OCI-LY3 (cell line): ENCODE measurements at regions not wholly inside any gene's neighbourhood (a gene's known extent, or its start where the extent isn't known, plus 50 kb on each side); places are given as distances from the start of the nearest gene placed in this dataset.

Experiments used
- H2AFZ ChIP-seq: fragments of 200-600, 300-600 bp; shearing (Covaris generic); 2 replicates; pipeline ENCODE4 v1.6.0; 2014; ENCODE audit warnings: antibody characterized with exemption, low read depth, low read length
- H3K27ac ChIP-seq: fragments of 200-600, 300-600 bp; sonication (generic); 2 replicates; pipeline ENCODE4 v1.5.1; 2014; ENCODE audit warnings: mild to moderate bottlenecking, low read length, moderate library complexity, mixed read lengths
- H3K27me3 ChIP-seq: fragments of 200-600, 300-600 bp; sonication (generic); 2 replicates; pipeline ENCODE4 v1.6.1; 2014; ENCODE audit warnings: low read depth, low read length, mixed read lengths
- H3K36me3 ChIP-seq: fragments of 200-600, 300-600 bp; sonication (generic); replicated peaks from 2 replicates; pipeline ENCODE3; 2014; ENCODE audit warnings: low read depth, low read length, mixed read lengths
- H3K4me1 ChIP-seq: fragments of 300-600, 200-600 bp; sonication (generic); 2 replicates; pipeline ENCODE4 v1.6.1; 2014; ENCODE audit warnings: low read length, mixed read lengths
- H3K4me2 ChIP-seq: fragments of 200-600, 300-600 bp; sonication (generic); 2 replicates; pipeline ENCODE4 v1.6.1; 2014; ENCODE audit warnings: low read length, mixed read lengths
- H3K4me3 ChIP-seq: fragments of 300-600, 200-600 bp; sonication (generic); 2 replicates; pipeline ENCODE4 v1.5.1; 2014; ENCODE audit warnings: antibody characterized with exemption, mild to moderate bottlenecking, low read length, moderate library complexity
- H3K79me2 ChIP-seq: fragments of 300-600, 200-600 bp; shearing (Covaris generic); 2 replicates; pipeline ENCODE4 v1.6.1; 2014; ENCODE audit warnings: mild to moderate bottlenecking, low read length, mixed read lengths
- H3K9ac ChIP-seq: fragments of 300-600, 200-600 bp; shearing (Covaris generic); 2 replicates; pipeline ENCODE4 v1.6.0; 2014; ENCODE audit warnings: mild to moderate bottlenecking, low read length, moderate library complexity
- H3K9me3 ChIP-seq: fragments of 200-600, 300-600 bp; shearing (Covaris generic); 2 replicates; pipeline ENCODE4 v1.6.1; 2014; ENCODE audit warnings: low read length, mixed read lengths; ENCODE audit not compliant: insufficient read depth
- H4K20me1 ChIP-seq: fragments of 200-600, 300-600 bp; sonication (generic); 2 replicates; pipeline ENCODE4 v1.6.1; 2016; ENCODE audit warnings: low read length, mixed read lengths; ENCODE audit not compliant: insufficient read depth
- EZH2phosphoT487 ChIP-seq: fragments of 200-600 bp; shearing (Covaris generic); IDR thresholded peaks from 2 replicates; pipeline ENCODE4 v1.6.1; 2018; ENCODE audit warnings: antibody characterized with exemption, mixed run types, low read depth
- TF ChIP-seq, protein P1 (sequence below): fragments of 200-600, 300-600 bp; sonication (generic); IDR thresholded peaks from 2 replicates; pipeline ENCODE4 v1.5.1; 2014; ENCODE audit warnings: antibody characterized with exemption, low read length, low read depth

DNA sequence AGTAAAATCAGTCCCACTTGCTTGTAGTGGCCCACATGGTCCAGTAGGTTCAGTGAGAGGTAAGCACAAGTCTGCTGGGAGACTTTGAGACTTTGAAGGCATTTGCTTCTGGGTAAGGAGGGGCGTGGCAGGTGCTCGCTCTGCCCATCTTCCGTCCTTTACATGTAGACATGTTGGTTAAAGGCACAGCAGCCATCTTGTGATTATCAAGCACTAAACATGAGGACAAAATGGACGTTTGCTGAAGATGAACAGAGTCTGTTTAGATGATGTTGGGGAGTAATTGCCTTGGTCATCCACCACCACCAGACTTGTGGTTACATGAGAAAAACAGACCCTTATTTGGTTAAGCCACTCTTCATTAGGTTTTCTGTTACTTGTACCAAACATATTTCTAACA is 252.8 kb upstream of the PARD3B start:
- peaks cover 15% of the 10 kb centered on the region; the same call in 1 of the 2 replicates for H3K27me3 ChIP-seq
- no peak overlapping the region for H2AFZ ChIP-seq
- H3K9ac ChIP-seq: no peak overlapping the region
- no peaks in the 10 kb centered on the region for H3K4me1 ChIP-seq
- no peak overlapping the region for H3K27ac ChIP-seq
- no peaks in the 10 kb centered on the region for H3K9me3 ChIP-seq
- H3K4me2 ChIP-seq: no peak overlapping the region
- no peak overlapping the region for H3K4me3 ChIP-seq
- no peak for TF ChIP-seq EZH2phosphoT487
- TF ChIP-seq, protein P1, sequence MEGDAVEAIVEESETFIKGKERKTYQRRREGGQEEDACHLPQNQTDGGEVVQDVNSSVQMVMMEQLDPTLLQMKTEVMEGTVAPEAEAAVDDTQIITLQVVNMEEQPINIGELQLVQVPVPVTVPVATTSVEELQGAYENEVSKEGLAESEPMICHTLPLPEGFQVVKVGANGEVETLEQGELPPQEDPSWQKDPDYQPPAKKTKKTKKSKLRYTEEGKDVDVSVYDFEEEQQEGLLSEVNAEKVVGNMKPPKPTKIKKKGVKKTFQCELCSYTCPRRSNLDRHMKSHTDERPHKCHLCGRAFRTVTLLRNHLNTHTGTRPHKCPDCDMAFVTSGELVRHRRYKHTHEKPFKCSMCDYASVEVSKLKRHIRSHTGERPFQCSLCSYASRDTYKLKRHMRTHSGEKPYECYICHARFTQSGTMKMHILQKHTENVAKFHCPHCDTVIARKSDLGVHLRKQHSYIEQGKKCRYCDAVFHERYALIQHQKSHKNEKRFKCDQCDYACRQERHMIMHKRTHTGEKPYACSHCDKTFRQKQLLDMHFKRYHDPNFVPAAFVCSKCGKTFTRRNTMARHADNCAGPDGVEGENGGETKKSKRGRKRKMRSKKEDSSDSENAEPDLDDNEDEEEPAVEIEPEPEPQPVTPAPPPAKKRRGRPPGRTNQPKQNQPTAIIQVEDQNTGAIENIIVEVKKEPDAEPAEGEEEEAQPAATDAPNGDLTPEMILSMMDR: no peak
- H3K79me2 ChIP-seq: no peaks in the 10 kb centered on the region
- no peaks in the 10 kb centered on the region for H3K36me3 ChIP-seq
- no peaks in the 10 kb centered on the region for H4K20me1 ChIP-seq

DNA sequence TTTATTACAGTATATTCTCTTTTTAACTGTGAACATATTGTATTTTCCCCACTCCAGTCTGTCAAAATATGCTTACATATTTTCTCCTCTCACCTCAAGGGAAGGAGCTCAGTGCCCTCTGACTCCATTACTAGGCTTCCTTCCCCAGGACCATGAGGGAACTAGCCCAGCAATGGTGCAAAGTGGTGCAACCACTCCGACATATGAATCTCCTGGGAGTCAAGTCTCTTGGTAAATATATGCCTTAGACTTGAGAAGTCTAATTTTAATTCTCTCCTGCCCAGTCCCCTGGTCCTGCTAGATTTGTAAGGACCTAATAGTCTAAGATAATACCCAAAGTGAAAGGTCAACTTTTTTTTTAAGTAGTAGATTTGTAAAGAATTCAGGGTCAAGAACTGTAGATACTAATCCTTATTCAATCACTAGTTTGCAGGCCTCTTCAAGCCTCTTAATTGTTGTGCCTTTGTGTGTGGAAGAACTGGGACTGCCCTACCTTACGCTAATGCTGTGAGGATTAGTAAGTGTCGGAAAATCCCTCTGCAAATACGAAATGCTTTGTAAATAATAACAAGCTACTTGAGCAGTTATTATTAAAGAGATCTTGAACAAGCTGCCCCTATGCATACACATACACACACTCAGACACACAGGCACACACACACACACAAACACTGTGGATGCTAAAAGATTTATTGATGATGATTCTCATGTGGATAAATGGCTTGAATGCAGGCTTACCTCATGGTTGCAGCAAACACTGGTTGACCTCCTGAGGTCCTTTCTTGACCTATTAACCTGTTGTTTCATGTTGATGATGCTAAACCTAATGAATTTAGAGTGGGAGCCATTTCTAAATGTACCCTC is 251.2 kb upstream of the PARD3B start:
- H3K27me3 ChIP-seq: peaks cover 9% of the 10 kb centered on the region; the same call in 1 of the 2 replicates
- H3K4me1 ChIP-seq: no peaks in the 10 kb centered on the region
- no peak overlapping the region for H3K4me2 ChIP-seq
- no peak overlapping the region for H3K4me3 ChIP-seq
- no peaks in the 10 kb centered on the region for H3K36me3 ChIP-seq
- no peak overlapping the region for H2AFZ ChIP-seq
- no peaks in the 10 kb centered on the region for H3K9me3 ChIP-seq
- no peaks in the 10 kb centered on the region for H3K79me2 ChIP-seq
- H3K9ac ChIP-seq: no peak overlapping the region
- no peaks in the 10 kb centered on the region for H4K20me1 ChIP-seq
- no peak overlapping the region for H3K27ac ChIP-seq
- TF ChIP-seq, protein P1: no peak
- TF ChIP-seq EZH2phosphoT487: no peak

DNA sequence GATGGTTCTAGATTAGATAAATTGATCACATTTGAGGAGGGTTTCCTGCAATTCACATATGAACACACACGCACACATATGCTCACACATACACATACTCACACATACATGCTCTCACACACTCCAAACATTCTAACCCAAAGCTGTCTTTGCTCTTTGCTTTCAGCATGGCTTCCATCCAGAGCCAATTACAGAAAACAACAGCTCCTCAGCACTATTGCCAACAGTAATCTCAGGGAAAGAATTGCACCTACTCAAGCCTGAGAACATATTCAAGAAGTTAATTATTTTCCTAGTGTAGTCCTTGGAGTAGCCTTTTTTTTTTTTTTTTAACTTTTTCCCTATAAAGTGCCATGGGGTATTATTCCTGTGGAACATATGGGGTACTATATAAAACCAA is 246.9 kb upstream of the PARD3B start:
- no peaks in the 10 kb centered on the region for H3K9me3 ChIP-seq
- no peak overlapping the region for H2AFZ ChIP-seq
- H3K4me1 ChIP-seq: no peaks in the 10 kb centered on the region
- no peaks in the 10 kb centered on the region for H3K79me2 ChIP-seq
- H3K4me3 ChIP-seq: no peak overlapping the region
- H3K4me2 ChIP-seq: no peak overlapping the region
- H3K36me3 ChIP-seq: no peaks in the 10 kb centered on the region
- H3K27ac ChIP-seq: no peak overlapping the region
- TF ChIP-seq, protein P1: no peak
- no peak for TF ChIP-seq EZH2phosphoT487
- no peak overlapping the region for H3K9ac ChIP-seq
- H4K20me1 ChIP-seq: no peaks in the 10 kb centered on the region
- H3K27me3 ChIP-seq: peaks cover 6% of the 10 kb centered on the region; the same call in 1 of the 2 replicates

DNA sequence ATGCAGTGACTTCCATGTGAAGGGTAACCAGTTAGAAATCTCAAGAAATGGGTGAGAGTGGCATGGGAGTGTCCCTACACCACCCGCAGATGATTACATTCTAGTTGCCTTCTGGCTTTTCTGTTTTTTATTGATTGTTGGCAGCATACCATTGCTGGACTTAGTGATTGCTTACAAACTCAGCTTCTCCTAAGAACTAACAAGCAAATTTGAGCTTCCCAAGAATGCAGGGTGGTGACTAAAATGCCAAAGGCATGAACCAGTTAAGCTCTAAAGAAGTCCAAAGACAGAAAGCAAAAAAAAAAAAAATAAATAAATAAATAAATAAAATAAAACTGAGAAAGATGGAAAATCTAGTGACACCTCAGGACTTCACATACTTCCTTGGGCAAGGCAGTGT is 245.5 kb upstream of the PARD3B start:
- Histone ChIP-seq H3K9ac (no peak overlapping the region), H3K36me3 (no peaks in the 10 kb centered on the region), H4K20me1 (no peaks in the 10 kb centered on the region), H3K27me3 (peaks cover 6% of the 10 kb centered on the region; the same call in 1 of the 2 replicates), H3K4me1 (no peaks in the 10 kb centered on the region), H3K79me2 (no peaks in the 10 kb centered on the region), H2AFZ (no peak overlapping the region), H3K4me2 (no peak overlapping the region), H3K4me3 (no peak overlapping the region), H3K9me3 (no peaks in the 10 kb centered on the region), H3K27ac (no peak overlapping the region)
- TF ChIP-seq EZH2phosphoT487: no peak
- TF ChIP-seq, protein P1: no peak
